G401 (cell line): ENCODE measurements at regions not wholly inside any gene's neighbourhood (a gene's known extent, or its start where the extent isn't known, plus 50 kb on each side); places are given as distances from the start of the nearest gene placed in this dataset.
"Not testable (repeated sequence)": the region's sequence is repeated elsewhere in the genome, so short reads cannot be mapped to it uniquely, and the experiment has no call there.

Source experiments
- DNase-seq: peaks from one replicate; pipeline ENCODE4 v3.0.0-alpha.2; 2015; ENCODE audit warnings: low spot score
- in situ Hi-C: cut with HindIII; loops from 2 replicates; pipeline ENCODE4 v1.10.0; 2016; ENCODE audit warnings: low sequenced_read_pairs, mixed read lengths

- DNase-seq = no peak
- in situ Hi-C loops = no loop called here
Observed at GRCh38 chr17:13840254-13840653, 229.1 kb upstream of the COX10 start.

GRCh38 chr17:13843862-13844635 lies 225.3 kb upstream of the COX10 start:
- in situ Hi-C loops = no loop called here
- DNase-seq = no peak

DNA sequence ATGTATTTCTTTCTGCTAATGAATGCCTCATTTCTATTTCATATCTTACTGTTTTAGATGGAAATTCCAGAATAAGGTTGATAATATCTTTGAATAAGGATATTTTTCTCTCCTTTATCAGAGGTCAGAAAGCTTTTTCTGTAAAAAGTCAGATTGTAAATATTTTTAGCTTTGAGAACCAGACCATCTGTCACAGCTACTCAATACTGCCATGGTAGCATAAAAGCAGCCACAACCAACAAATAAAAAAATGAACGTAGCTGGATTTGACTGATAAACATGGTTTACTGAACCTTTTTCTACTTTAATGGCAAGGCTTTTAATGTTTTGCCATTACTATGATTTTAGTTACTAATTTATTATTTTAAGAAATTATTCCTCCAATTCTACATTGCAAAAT lies 217.4 kb upstream of the COX10 start:
- peak; percentile 75 for DNase-seq
- in situ Hi-C loops = no loop called here

DNA sequence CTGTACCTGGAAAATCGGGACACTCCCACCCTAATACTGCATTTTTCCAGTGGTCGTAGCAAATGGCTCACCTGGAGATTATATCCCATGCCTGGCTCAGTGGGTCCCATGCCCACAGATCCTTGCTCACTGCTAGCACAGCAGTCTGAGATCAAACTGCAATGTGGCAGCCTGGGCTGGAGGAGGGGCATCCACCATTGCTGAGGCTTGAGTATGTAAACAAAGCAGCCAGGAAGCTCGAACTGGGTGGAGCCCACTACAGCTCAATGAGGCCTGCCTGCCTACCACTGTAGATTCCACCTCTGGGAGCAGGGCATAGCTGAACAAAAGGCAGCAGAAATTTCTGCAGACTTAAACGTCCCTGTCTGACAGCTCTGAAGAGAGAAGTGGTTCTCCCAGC lies 213.6 kb upstream of the COX10 start:
- DNase-seq, in situ Hi-C loops: not testable (repeated sequence)

- DNase-seq = no peak
- in situ Hi-C loops = no loop called here
Observed at GRCh38 chr17:13862346-13862745, 207.0 kb upstream of the COX10 start.

- in situ Hi-C loops = no loop called here
- DNase-seq = no peak
Observed at GRCh38 chr17:13863436-13863835, 205.9 kb upstream of the COX10 start.

GRCh38 chr17:13864521-13864920 lies 204.8 kb upstream of the COX10 start:
- DNase-seq = no peak
- in situ Hi-C loops = no loop called here

DNA sequence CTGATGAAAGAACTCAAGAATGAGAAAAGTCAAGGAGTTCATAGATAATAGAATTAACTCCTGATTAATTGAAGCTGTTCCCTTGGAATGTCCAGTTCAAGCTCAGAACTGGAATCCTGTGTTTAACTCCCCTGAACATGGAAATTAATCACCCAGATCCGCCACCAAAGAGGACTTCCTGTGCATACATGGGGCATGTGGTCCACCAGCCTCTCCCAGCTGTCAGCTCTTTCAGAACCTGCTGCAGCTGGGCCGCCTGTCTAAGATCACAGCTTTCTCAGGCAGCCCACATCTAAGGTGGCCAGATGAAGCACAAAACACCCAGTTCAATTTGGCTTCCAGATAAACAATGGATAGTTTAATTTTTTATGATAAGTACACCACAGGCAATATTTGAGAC lies 203.7 kb upstream of the COX10 start:
- no peak for DNase-seq
- in situ Hi-C loops = no loop called here

GRCh38 chr17:13869331-13869940 lies 199.9 kb upstream of the COX10 start:
- in situ Hi-C loops = no loop called here
- DNase-seq = peak; percentile 12

- in situ Hi-C loops = no loop called here
- no peak for DNase-seq
Observed at GRCh38 chr17:13871261-13871660, 198.0 kb upstream of the COX10 start.

- in situ Hi-C loops = no loop called here
- DNase-seq = no peak
Observed at GRCh38 chr17:13874134-13874533, 195.2 kb upstream of the COX10 start.

GRCh38 chr17:13874817-13875216 lies 194.5 kb upstream of the COX10 start:
- DNase-seq = no peak
- in situ Hi-C loops = no loop called here

- in situ Hi-C loops = no loop called here
Observed at GRCh38 chr17:13879961-13880466, 189.3 kb upstream of the COX10 start.

GRCh38 chr17:13883659-13884058 lies 185.6 kb upstream of the COX10 start:
- in situ Hi-C loops = no loop called here
- no peak for DNase-seq

More at GRCh38 chr17:13879961-13880466, 189.3 kb upstream of the COX10 start:
- no peak for DNase-seq

- DNase-seq = no peak
- in situ Hi-C loops = no loop called here
Observed at GRCh38 chr17:13884347-13884746, 185.0 kb upstream of the COX10 start.

GRCh38 chr17:13885550-13885949 lies 183.8 kb upstream of the COX10 start:
- in situ Hi-C loops = no loop called here

DNA sequence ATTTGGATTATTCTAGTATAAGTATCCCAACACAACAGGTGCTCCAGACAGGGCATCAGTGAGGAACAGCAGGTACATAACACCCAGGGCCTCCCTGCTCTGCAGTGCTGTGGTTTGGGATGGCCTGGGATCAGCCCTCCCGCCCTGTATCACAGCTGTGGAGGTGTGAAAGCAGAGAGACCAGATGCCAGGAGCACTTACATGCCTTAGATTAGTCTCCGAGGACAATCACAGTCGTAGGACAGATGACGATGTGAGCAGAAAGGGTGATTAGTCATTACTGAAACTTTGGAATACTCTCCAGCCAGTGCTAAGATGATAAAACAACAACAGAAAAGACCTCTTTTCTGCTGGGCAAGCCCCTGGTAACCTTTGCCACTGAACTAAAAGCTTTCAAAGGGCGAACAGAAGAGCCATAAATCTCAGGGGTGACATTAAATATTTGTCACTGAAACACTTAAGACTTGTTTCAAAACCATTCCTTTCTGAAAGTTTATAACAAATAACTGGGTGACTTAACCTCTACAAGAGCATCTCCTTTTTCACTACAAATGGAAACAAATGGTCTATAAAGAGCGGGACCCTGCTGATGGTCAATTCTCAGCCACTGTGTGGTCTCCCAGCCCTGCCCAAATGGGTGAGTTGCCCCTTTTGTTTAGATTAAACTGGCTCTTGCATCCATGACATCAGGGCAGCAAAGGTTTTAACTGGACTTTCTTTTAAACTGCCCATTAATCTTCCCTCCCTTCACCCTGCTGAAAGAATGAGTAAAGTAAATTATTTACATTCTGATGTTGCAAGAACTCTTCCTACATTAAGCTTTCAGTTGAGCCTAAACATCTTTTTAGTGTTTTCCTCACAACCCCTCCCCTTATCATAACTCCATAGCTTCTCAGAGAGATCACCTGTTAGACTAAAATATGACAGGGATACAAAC lies 183.1 kb upstream of the COX10 start:
- no peak for DNase-seq
- in situ Hi-C loops = no loop called here

More at GRCh38 chr17:13885550-13885949, 183.8 kb upstream of the COX10 start:
- no peak for DNase-seq

DNA sequence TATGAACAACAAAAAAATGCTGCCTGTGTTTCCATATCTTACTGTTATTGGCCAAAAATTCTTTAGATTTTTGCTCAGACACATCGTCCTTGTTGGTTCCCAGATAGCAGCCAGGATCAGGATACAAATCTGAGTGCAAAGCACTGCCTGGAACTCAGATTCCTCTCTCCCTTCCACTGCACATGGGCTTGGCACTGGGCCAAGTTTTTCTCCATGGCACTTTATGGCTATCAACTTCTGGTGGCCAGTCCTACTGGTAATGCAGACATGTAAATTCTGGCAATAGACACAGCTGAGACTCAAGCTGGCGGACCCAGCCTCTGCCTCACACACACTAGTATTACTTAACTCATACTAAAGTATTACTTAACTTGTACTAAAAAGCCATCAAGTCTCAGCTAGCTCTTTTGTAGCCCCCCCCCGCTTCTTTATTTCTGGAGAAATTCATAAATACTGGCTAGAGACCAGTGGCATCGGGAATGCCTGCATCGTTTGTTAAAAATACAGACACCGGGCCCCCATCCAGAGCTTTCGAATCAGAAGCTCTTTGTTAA lies 181.2 kb upstream of the COX10 start:
- in situ Hi-C loops = no loop called here
- peak; percentile 7 for DNase-seq

GRCh38 chr17:13908971-13909370 lies 160.3 kb upstream of the COX10 start:
- in situ Hi-C loops, DNase-seq: not testable (repeated sequence)
